ENCODE measurements at regions not wholly inside any gene's neighbourhood (a gene's known extent, or its start where the extent isn't known, plus 50 kb on each side); places are given as distances from the start of the nearest gene placed in this dataset.

DNA sequence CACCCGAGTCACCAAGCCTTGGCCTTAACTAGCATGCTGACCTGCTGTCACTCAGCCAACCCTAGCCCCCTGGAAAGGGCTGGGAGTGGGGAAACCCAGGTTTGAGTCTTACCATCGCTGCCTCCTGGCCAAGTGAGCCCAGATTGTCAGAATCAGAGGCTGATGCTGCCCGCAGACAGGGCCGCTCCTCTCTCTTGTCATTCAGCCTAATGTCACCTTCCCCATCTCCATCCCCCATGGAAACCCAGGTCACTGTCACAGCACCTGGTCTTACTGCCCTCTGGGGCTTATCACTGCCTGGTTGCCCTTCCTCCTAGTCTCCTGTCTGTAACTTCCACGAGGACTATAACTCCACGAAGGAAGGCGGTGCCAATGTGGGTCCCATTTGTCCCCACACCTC lies 53.6 kb upstream of the CASZ1 start:
- H3K27me3 ChIP-seq (ENCODE audit: control insufficient read depth in 4 of 4, insufficient read depth in 4 of 4, low read length in 3 of 4), result no peaks in the 10 kb centered on the region
- no peak overlapping the region for H3K27ac ChIP-seq (ENCODE audit: low read depth in 1 of 2, low read length in 2 of 2)
- H3K36me3 ChIP-seq (ENCODE audit: control insufficient read depth in 4 of 4, insufficient read depth in 3 of 4, low read depth in 1 of 4, low read length in 3 of 4), result no peaks in the 10 kb centered on the region
- DNase-seq (ENCODE audit: low spot score), result no peak
- H3K4me1 ChIP-seq (ENCODE audit: control insufficient read depth in 4 of 4, insufficient read depth in 4 of 4, low read length in 3 of 4), result peaks cover 0 to 11% (median 7%) of the 10 kb centered on the region in 4 donors
- H3K4me3 ChIP-seq (ENCODE audit: low read depth in 1 of 3, low read length in 3 of 3), result no peak overlapping the region
- TF ChIP-seq, protein P1, sequence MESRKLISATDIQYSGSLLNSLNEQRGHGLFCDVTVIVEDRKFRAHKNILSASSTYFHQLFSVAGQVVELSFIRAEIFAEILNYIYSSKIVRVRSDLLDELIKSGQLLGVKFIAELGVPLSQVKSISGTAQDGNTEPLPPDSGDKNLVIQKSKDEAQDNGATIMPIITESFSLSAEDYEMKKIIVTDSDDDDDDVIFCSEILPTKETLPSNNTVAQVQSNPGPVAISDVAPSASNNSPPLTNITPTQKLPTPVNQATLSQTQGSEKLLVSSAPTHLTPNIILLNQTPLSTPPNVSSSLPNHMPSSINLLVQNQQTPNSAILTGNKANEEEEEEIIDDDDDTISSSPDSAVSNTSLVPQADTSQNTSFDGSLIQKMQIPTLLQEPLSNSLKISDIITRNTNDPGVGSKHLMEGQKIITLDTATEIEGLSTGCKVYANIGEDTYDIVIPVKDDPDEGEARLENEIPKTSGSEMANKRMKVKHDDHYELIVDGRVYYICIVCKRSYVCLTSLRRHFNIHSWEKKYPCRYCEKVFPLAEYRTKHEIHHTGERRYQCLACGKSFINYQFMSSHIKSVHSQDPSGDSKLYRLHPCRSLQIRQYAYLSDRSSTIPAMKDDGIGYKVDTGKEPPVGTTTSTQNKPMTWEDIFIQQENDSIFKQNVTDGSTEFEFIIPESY (IDR thresholded peaks at IDR 0.05), result no peak
- no peak for TF ChIP-seq FOXA2 (IDR thresholded peaks at IDR 0.05)
- WGBS, result 74% methylated on average over 7 of the region's 7 CpGs
- H3K9me3 ChIP-seq (ENCODE audit: control insufficient read depth in 4 of 4, low read length in 3 of 4), result no peaks in the 10 kb centered on the region
- H3K9ac ChIP-seq (ENCODE audit: low read depth in 1 of 2, low read length in 2 of 2), result no peak overlapping the region

DNA sequence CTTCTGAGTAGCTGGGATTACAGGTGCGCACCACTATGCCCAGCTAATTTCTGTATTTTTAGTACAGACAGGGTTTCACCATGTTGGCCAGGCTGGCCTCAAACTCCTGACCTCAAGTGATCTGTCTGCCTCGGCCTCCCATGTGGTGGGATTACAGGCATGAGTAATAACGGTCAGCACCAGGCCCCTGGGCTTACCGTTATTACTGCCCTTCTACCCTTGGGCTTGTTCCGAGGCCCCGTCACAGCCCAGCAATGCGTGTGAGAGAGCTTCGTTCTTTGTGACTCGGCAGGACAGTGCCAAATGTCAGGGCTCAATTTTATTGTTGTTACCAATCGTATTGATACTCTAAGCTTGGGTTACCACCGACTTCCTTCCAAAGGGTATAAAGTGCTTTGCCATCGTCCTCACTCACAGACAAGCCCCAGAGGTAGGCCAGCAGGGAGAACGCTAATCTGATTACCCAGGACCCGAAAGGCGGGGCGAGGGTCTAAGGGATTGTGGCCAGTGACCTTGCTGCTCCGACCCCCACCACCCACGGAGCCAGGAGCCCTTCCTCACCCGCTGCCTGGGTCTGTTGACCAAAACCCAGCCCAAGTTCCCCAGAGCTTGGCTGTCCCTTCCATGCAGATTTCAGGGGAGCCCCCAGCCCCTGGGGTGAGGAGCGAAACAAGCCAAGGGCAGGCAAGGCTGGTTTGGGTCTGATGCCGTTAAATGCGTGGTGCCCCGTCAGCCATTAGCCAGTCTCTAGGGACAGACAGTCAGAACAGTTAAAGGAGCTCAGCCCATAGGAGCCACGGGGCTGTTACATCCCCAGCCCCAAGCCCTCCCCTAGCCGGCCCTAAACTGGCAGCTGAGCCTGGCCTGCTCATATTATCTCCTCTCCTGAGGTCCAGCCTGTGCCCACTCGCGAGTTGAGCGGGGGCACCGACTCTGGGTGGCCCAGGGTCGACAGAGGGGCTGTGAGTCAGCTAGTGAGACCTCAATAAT lies 54.9 kb upstream of the CASZ1 start:
- TF ChIP-seq, protein P2, sequence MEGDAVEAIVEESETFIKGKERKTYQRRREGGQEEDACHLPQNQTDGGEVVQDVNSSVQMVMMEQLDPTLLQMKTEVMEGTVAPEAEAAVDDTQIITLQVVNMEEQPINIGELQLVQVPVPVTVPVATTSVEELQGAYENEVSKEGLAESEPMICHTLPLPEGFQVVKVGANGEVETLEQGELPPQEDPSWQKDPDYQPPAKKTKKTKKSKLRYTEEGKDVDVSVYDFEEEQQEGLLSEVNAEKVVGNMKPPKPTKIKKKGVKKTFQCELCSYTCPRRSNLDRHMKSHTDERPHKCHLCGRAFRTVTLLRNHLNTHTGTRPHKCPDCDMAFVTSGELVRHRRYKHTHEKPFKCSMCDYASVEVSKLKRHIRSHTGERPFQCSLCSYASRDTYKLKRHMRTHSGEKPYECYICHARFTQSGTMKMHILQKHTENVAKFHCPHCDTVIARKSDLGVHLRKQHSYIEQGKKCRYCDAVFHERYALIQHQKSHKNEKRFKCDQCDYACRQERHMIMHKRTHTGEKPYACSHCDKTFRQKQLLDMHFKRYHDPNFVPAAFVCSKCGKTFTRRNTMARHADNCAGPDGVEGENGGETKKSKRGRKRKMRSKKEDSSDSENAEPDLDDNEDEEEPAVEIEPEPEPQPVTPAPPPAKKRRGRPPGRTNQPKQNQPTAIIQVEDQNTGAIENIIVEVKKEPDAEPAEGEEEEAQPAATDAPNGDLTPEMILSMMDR (IDR thresholded peaks at IDR 0.05; ENCODE audit: low read depth, low read length, missing input control), result no peak
- TF ChIP-seq SP1 (IDR thresholded peaks at IDR 0.05) (no peak), RXRA (IDR thresholded peaks at IDR 0.05) (no peak), HNF4G (IDR thresholded peaks at IDR 0.05) (no peak), RAD21 (IDR thresholded peaks at IDR 0.05) (no peak), NR2F2 (IDR thresholded peaks at IDR 0.05) (no peak), GABPA (IDR thresholded peaks at IDR 0.05 in 1 of 2, conservative IDR thresholded peaks at IDR 0.05 in 1 of 2) (no peak), TAF1 (conservative IDR thresholded peaks at IDR 0.05) (no peak), HNF4A (conservative IDR thresholded peaks at IDR 0.05) (no peak)
- TF ChIP-seq, protein P3, sequence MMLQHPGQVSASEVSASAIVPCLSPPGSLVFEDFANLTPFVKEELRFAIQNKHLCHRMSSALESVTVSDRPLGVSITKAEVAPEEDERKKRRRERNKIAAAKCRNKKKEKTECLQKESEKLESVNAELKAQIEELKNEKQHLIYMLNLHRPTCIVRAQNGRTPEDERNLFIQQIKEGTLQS (IDR thresholded peaks at IDR 0.05), result no peak
- TF ChIP-seq, protein P4, sequence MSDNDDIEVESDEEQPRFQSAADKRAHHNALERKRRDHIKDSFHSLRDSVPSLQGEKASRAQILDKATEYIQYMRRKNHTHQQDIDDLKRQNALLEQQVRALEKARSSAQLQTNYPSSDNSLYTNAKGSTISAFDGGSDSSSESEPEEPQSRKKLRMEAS (IDR thresholded peaks at IDR 0.05), result no peak
- Histone ChIP-seq H3K36me3 (ENCODE audit: control insufficient read depth in 4 of 4, insufficient read depth in 3 of 4, low read depth in 1 of 4, low read length in 3 of 4) (no peaks in the 10 kb centered on the region), H3K4me1 (ENCODE audit: control insufficient read depth in 4 of 4, insufficient read depth in 4 of 4, low read length in 3 of 4) (peaks cover 0 to 11% (median 7%) of the 10 kb centered on the region in 4 donors), H3K4me3 (ENCODE audit: low read depth in 1 of 3, low read length in 3 of 3) (no peak overlapping the region), H3K27ac (ENCODE audit: low read depth in 1 of 2, low read length in 2 of 2) (no peak overlapping the region), H3K9me3 (ENCODE audit: control insufficient read depth in 4 of 4, low read length in 3 of 4) (no peaks in the 10 kb centered on the region), H3K9ac (ENCODE audit: low read depth in 1 of 2, low read length in 2 of 2) (no peak overlapping the region), H3K27me3 (ENCODE audit: control insufficient read depth in 4 of 4, insufficient read depth in 4 of 4, low read length in 3 of 4) (no peaks in the 10 kb centered on the region)
- DNase-seq (ENCODE audit: low spot score), result no peak
- 89% methylated on average over 30 of the region's 30 CpGs for WGBS
